ENCODE measurements at regions not wholly inside any gene's neighbourhood (a gene's known extent, or its start where the extent isn't known, plus 50 kb on each side); places are given as distances from the start of the nearest gene placed in this dataset.

- no peak for TF ChIP-seq CTCF (IDR thresholded peaks at IDR 0.05)
- TF ChIP-seq POLR2A (IDR thresholded peaks at IDR 0.05): no peak
- TF ChIP-seq POLR2AphosphoS5 (IDR thresholded peaks at IDR 0.05): no peak
Measured at GRCh38 chr6:43977404-43978111, 149.7 kb downstream of the MRPL14 start.

Measured in prostate gland (tissue), 2 donors.